DOHH2 (cell line): ENCODE measurements at regions not wholly inside any gene's neighbourhood (a gene's known extent, or its start where the extent isn't known, plus 50 kb on each side); places are given as distances from the start of the nearest gene placed in this dataset.
"Not testable (repeated sequence)": the region's sequence is repeated elsewhere in the genome, so short reads cannot be mapped to it uniquely, and the experiment has no call there.

Source experiments
- H3F3A ChIP-seq: fragments of 200-600 bp; sonication (generic), shearing (Covaris generic); 2 replicates; pipeline ENCODE4 v1.6.0; 2016; ENCODE audit warnings: antibody characterized with exemption, mild to moderate bottlenecking; ENCODE audit not compliant: control insufficient read depth, insufficient read depth
- H3K27ac ChIP-seq: fragments of 200-600 bp; sonication (generic); 2 replicates; pipeline ENCODE4 v1.5.1; 2014; ENCODE audit warnings: low read depth, mild to moderate bottlenecking, low read length, moderate library complexity
- H3K27me3 ChIP-seq: fragments of 200-600 bp; sonication (generic); 2 replicates; pipeline ENCODE4 v1.6.1; 2014; ENCODE audit warnings: mild to moderate bottlenecking, low read length, mixed read lengths; ENCODE audit not compliant: control insufficient read depth
- H3K36me3 ChIP-seq: fragments of 200-600 bp; sonication (generic); 2 replicates; pipeline ENCODE4 v1.6.1; 2014; ENCODE audit warnings: mild to moderate bottlenecking, low read length, moderate library complexity, mixed read lengths; ENCODE audit not compliant: control insufficient read depth
- H3K4me1 ChIP-seq: fragments of 200-600 bp; sonication (generic); 2 replicates; pipeline ENCODE4 v1.6.1; 2014; ENCODE audit warnings: mild to moderate bottlenecking, low read length, mixed read lengths; ENCODE audit not compliant: control insufficient read depth
- H3K4me2 ChIP-seq: fragments of 200-600 bp; sonication (generic); 2 replicates; pipeline ENCODE4 v1.6.0; 2014; ENCODE audit warnings: mild to moderate bottlenecking, low read length, moderate library complexity
- H3K4me3 ChIP-seq: fragments of 200-600 bp; sonication (generic); 2 replicates; pipeline ENCODE4 v1.5.1; 2014; ENCODE audit warnings: mild to moderate bottlenecking, low read length, mixed read lengths
- H3K79me2 ChIP-seq: fragments of 200-600 bp; sonication (generic); 2 replicates; pipeline ENCODE4 v1.6.1; 2014; ENCODE audit warnings: mild to moderate bottlenecking, low read length, mixed read lengths; ENCODE audit not compliant: control insufficient read depth
- H3K9me2 ChIP-seq: fragments of 200-600 bp; sonication (generic); replicated peaks from 2 replicates; pipeline ENCODE4 v1.6.1; 2014; ENCODE audit warnings: mild to moderate bottlenecking, low read length, mixed read lengths; ENCODE audit not compliant: control insufficient read depth
- H3K9me3 ChIP-seq: fragments of 200-600 bp; sonication (generic); 2 replicates; pipeline ENCODE4 v1.6.1; 2014; ENCODE audit warnings: antibody characterized with exemption, low read length, mixed read lengths; ENCODE audit not compliant: control insufficient read depth, insufficient read depth
- H4K20me1 ChIP-seq: fragments of 200-600 bp; sonication (generic); 2 replicates; pipeline ENCODE4 v1.6.0; 2014; ENCODE audit warnings: low read depth, mild to moderate bottlenecking, antibody characterized with exemption, low read length, moderate library complexity; ENCODE audit not compliant: control insufficient read depth, insufficient read depth
- CTCF ChIP-seq: fragments of 200-600 bp; sonication (generic); IDR thresholded peaks from one replicate; pipeline ENCODE4 v1.5.1; 2014; ENCODE audit warnings: antibody characterized with exemption, mild to moderate bottlenecking, low read depth, low read length; ENCODE audit not compliant: poor library complexity, severe bottlenecking
- EZH2phosphoT487 ChIP-seq: fragments of 200-600 bp; sonication (generic); IDR thresholded peaks from 2 replicates; pipeline ENCODE4 v1.6.1; 2017; ENCODE audit warnings: borderline replicate concordance, mild to moderate bottlenecking, antibody characterized with exemption, low read length, moderate library complexity, mixed read lengths

- H3K27me3 ChIP-seq: peaks cover 3% of the 10 kb centered on the region; the same call in 1 of the 2 replicates
- no peaks in the 10 kb centered on the region for H3K9me3 ChIP-seq
- TF ChIP-seq EZH2phosphoT487 (no peak), CTCF (no peak)
- H4K20me1 ChIP-seq: no peaks in the 10 kb centered on the region
- H3F3A ChIP-seq: no peaks in the 10 kb centered on the region
- no peaks in the 10 kb centered on the region for H3K79me2 ChIP-seq
- H3K4me1 ChIP-seq: no peaks in the 10 kb centered on the region
- no peak overlapping the region for H3K4me2 ChIP-seq
- no peaks in the 10 kb centered on the region for H3K9me2 ChIP-seq
- H3K4me3 ChIP-seq: no peak overlapping the region
- no peak overlapping the region for H3K27ac ChIP-seq
- no peaks in the 10 kb centered on the region for H3K36me3 ChIP-seq
Observed at GRCh38 chr17:33875973-33876372, 379.1 kb upstream of the CCL2 start.

GRCh38 chr17:33882273-33882672 lies 372.8 kb upstream of the CCL2 start:
- not testable (repeated sequence) for H3K27me3 ChIP-seq, H4K20me1 ChIP-seq, H3K4me3 ChIP-seq, H3F3A ChIP-seq, H3K36me3 ChIP-seq, H3K79me2 ChIP-seq, H3K9me3 ChIP-seq, H3K4me1 ChIP-seq, H3K9me2 ChIP-seq, H3K4me2 ChIP-seq, H3K27ac ChIP-seq

- not testable (repeated sequence) for H3K4me1 ChIP-seq, H4K20me1 ChIP-seq, H3F3A ChIP-seq, H3K27ac ChIP-seq, H3K79me2 ChIP-seq, H3K4me2 ChIP-seq, H3K36me3 ChIP-seq, H3K4me3 ChIP-seq, H3K9me3 ChIP-seq, H3K9me2 ChIP-seq, H3K27me3 ChIP-seq
Observed at GRCh38 chr17:33882677-33883076, 372.4 kb upstream of the CCL2 start.

- Histone ChIP-seq H3K4me1 (no peaks in the 10 kb centered on the region), H3K27ac (no peak overlapping the region), H3K9me2 (no peaks in the 10 kb centered on the region), H3K4me3 (no peak overlapping the region), H3K36me3 (no peaks in the 10 kb centered on the region), H3K79me2 (no peaks in the 10 kb centered on the region), H3K27me3 (no peaks in the 10 kb centered on the region), H3F3A (no peaks in the 10 kb centered on the region), H3K9me3 (no peaks in the 10 kb centered on the region), H4K20me1 (no peaks in the 10 kb centered on the region), H3K4me2 (no peak overlapping the region)
- TF ChIP-seq CTCF: no peak
- TF ChIP-seq EZH2phosphoT487: no peak
Observed at GRCh38 chr17:33888455-33888854, 366.6 kb upstream of the CCL2 start.
